Left forelimb (tissue), 1 donor: ENCODE measurements at regions not wholly inside any gene's neighbourhood (a gene's known extent, or its start where the extent isn't known, plus 50 kb on each side); places are given as distances from the start of the nearest gene placed in this dataset.
"Not testable (repeated sequence)": the region's sequence is repeated elsewhere in the genome, so short reads cannot be mapped to it uniquely, and the experiment has no call there.

ENCODE experiments used
- DNase-seq: peaks from one replicate; pipeline ENCODE4 v3.0.0-alpha.2; 2018; ENCODE audit warnings: low spot score

DNA sequence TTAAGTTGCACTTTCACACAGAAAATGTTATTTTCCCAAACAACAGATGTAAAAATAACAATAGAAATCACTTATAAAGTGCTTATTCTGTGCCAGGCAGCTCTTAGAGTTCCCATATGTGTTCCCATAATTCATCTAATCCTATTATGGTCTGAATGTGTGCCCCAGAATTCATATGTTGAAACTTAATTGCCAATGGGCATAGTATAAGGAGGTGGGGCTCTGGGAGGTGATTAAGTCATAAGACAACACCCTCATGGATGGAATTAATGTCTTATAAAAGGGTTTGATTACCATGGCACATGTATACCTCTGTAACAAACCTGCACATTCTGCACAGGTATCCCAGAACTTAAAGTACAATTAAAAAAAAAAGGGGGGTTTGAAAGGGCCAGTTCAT, 92.7 kb downstream of the FZD1 start:
- no peak for DNase-seq

- no peak for DNase-seq
Measured at GRCh38 chr7:91357379-91357778, 93.1 kb downstream of the FZD1 start.

- DNase-seq: no peak
Measured at GRCh38 chr7:91357901-91358300, 93.7 kb downstream of the FZD1 start.

GRCh38 chr7:91358303-91358702, 94.1 kb downstream of the FZD1 start:
- DNase-seq: no peak

DNA sequence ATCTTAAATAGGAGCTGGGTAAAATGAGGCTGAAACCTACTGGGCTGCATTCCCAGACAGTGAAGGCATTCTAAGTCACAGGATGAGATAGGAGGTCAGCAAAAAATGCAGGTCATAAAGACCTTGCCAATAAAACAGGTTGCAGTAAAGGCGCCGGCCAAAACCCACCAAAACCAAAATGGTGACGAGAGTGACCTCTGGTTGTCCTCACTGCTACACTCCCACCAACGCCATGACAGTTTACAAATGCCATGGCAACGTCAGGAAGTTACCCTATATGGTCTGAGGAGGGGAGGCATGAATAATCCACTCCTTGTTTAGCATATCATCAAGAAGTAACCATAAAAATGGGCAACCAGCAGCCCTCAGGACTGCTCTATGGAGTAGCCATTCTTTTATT, 100.9 kb downstream of the FZD1 start:
- DNase-seq: not testable (repeated sequence)

- DNase-seq: no peak
Measured at GRCh38 chr7:91366091-91366490, 101.9 kb downstream of the FZD1 start.

DNA sequence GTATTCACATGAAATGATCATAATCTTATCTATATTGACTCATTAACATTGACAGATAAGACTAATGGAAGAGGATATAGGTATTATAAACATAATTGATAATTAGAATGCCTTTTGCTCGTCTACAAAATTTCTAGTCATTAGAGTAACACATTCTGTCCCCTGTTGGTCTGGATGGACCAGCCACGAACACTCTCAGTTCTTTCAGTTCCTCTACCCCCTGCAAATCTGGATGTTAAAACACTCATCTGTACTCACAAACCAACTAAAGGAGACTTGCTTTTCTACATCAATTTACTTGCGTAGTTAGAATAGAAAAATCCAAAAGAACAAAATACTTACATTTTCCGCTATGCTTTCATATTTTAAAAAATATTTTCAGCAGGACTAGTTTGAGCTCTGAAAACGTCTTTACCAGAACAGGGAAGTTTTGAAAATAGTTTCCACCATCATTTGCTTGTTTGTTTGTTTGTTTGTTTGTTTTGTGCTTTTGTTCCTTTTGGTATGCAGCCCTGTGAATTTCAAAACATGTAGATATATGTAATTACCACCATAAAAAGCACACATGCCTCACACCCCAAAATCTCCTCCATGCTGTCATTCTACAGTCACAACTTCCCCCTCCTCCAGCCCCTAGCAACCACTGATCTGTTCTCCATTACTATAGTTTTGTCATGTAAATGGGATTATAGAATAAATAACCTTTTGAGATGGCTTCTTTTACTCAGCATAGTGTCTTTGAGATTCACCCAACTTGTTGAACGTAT, 103.8 kb downstream of the FZD1 start:
- no peak for DNase-seq

DNA sequence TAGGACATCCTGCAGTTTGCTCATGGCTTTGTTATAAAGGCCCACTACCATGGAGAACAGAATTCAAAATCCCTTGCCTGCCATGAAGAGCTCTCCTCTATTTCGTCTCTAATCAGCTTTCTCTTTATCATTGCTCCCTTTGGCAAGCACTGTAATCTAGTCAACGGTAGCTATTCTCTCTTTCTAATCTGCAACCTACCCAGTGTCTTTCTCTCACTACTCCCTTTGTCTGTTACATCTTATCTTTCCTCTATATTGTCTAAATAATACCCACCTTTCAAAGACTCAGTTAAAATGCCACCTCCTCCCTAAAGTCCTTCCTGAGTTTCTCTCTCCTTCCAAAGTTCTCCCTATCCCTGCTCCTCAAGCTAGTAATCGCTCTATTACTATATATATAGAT, 108.1 kb downstream of the FZD1 start:
- no peak for DNase-seq

DNA sequence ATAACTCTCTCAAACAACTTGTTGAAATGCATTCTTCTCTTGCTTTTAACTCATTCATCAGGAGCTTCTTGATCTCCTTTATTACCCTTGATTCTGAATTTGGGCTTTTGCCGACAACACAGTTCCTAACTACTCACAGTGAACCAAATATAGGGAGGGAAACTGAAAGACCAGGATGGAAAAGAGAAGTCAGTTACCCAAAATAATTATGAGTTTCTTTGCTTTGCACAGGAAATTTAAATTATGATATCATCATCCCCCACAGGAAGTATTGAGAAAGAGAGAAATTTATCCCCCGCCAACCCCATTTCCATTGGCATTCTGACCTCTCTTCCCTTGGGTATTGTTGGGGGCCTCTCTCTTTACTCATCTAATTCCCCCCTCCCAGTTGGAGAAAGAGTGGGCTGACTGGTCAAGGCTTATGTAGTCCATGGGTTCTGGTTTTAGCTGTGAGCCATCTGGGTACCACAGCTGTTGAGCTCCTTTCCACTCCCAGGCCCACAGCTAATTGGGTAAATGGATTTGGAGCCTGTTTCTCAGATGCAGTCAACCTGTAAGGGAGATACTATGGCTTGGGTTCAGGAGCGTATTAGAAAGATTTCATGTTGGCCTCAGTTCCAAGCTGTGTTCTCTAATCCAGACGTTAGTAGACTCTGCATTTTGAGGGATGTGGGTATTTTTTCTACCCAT, 109.0 kb downstream of the FZD1 start:
- DNase-seq: no peak

DNA sequence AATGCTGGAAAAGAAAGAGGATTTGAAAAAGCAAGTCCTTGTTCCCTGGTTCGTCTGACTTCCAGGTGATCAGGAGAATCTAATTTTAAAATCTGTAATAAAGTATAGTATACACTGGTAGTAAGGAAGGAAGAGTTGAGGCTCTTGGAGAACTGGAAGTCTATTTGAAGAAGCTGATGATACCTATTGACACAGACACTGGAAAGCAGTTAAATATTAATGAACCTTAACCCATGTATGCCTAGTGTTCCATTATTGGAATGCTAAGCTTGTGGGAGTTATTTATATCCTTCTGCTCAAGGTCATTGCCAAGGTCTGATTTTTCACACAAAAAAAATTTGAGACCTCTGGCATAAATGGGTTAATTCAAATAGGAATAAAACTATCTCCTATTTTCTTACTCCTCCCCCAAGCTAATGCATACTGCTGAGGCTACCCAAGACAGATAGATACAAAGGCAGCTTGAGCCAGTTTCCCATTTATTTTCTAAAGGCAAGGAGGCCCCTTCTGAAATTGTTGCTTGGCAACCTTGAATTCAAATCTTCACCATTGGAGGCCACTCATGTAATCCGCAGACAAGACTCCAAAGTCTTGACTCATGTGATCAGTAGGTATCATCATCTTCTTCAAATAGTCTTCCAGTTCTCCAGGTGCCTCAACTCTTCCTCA, 110.2 kb downstream of the FZD1 start:
- DNase-seq: no peak

DNA sequence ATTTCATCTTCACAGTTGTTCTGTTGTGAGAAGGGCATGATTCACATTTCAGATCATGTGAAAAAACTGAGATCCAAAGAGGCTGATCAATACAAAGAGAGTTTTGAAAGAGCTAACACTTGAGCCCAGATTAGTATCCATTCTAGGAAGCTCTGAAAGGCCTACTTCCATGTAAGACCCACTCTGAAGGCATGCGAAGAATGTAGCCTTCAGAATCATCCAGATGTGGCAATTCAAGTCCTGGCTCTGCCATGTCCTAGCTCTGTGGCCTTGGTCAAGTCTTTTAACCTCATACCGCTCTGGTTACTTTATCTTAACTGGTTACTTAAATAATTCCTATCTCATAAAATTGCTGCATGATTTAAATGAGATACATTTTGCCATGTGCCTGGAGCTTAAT, 111.1 kb downstream of the FZD1 start:
- no peak for DNase-seq

DNA sequence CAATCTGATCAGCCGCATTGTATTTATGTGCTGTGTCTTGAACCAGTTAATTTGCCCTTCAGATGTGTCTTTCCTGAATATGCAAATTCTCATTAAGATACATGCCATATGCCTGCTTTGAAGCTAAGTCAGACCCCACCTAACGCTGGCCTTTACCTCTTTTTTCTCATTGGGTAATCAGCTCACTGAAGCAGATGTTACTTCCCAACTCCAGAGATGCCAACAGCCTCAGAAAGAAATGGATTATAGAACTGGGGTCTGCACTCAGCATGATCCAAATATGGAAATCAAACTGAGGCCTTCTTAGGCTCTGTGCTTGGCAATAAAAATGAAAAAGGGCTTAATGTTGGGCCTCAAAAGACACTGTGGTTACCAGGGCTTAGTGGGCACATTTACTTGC, 113.9 kb downstream of the FZD1 start:
- no peak for DNase-seq

DNA sequence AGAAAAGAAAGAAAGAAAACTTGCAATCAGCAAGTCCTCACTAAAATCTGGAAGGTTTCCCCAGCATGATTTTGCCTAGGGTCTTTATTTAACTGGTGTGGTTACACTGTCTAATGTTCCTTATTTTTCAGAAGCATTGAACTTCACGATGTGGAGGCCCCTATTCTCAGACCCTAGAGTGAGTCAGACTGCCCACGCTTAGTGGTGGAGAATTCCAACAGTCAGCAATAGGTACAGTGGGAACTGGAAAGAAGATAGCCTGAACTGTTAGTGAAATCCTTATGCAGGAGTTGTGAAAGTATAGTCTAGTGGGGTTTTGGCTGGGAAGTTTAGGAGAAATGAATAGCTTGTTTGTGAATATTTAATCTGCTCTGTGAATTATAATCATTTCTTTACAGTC, 115.0 kb downstream of the FZD1 start:
- DNase-seq: no peak

- DNase-seq: no peak
Measured at GRCh38 chr7:91379991-91380390, 115.8 kb downstream of the FZD1 start.

GRCh38 chr7:91383053-91383904, 119.0 kb downstream of the FZD1 start:
- no peak for DNase-seq

DNA sequence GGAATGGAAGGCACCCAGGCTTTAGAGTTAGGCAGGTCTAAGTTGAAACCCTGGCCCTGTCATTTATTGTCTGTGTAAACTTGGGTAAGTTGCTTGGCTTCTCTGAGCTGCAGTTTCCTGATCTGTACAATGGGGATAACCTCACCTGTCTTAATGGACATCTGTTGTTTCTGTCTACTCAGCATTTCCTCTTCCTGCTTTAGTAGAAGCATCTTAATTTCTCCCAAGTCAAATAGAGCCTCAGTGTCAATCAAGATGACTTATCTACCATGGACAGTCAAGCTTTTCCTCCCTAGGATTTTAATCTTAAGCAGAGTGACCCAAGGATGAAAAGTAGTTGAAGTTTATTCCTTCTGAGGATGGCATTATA, 119.7 kb downstream of the FZD1 start:
- no peak for DNase-seq

- DNase-seq: not testable (repeated sequence)
Measured at GRCh38 chr7:91394757-91395156, 130.5 kb downstream of the FZD1 start.

DNA sequence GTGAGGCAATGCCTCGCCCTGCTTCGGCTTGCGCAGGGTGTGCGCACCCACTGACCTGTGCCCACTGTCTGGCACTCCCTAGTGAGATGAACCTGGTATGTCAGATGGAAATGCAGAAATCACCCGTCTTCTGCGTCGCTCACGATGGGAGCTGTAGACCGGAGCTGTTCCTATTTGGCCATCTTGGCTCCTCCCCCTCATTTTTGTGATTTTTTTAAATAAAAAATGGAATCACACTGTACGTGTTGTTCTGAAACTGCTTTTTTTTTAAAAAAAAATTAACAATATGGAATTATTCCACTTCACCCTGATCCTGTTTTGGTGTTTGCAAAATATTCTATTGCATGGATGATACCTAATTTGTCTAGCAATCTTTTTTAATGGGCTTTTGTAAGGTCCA, 131.1 kb downstream of the FZD1 start:
- not testable (repeated sequence) for DNase-seq

DNA sequence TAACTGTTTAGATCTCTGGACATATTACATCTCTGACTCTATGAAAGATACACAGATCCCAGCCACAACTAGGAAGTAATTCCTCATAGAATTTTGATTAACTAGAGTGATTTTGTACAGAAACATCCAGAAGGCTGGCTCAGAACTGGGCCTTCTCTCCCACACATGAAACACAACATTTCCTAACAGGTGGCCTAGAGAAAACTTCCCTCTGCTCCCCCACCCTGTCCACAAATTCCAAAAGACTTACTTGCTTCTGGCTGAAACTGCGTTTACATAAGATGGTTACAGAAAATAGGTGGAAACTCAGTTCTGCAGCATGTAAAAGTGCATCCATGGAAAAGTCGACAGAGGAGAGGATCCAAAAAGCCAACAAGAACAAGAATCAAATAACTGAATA, 132.9 kb downstream of the FZD1 start:
- DNase-seq: no peak

DNA sequence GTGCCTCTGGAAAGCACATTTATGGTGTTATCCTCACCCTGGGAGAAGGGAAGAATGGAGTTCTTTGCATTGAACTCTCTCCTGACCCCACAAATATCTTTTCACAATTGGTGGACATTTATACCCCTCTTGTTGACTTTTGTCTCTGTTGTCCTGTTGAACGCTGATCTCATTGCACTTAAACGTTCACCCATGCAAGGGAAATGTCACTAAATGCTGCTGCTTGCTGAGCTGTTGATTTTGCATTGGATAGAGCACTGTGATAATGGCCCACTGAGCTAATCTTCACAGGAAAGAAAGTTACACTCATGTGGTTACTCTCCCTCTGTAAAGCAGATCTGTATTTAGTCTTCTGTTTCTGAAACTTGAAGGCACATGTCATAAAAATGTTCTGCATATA, 133.4 kb downstream of the FZD1 start:
- DNase-seq: no peak

GRCh38 chr7:91398341-91398740, 134.1 kb downstream of the FZD1 start:
- no peak for DNase-seq

- DNase-seq: no peak
Measured at GRCh38 chr7:91405092-91405788, 141.0 kb downstream of the FZD1 start.
